GM21717 (cell line): ENCODE measurements at regions not wholly inside any gene's neighbourhood (a gene's known extent, or its start where the extent isn't known, plus 50 kb on each side); places are given as distances from the start of the nearest gene placed in this dataset.
"Not testable (repeated sequence)": the region's sequence is repeated elsewhere in the genome, so short reads cannot be mapped to it uniquely, and the experiment has no call there.

Experiments
- ATAC-seq: cut with Tn5 transposase; IDR thresholded peaks from one replicate; pipeline ENCODE4 v1.9.1; 2021; ENCODE audit warnings: mild to moderate bottlenecking, moderate library complexity; ENCODE audit not compliant: unreplicated experiment

DNA sequence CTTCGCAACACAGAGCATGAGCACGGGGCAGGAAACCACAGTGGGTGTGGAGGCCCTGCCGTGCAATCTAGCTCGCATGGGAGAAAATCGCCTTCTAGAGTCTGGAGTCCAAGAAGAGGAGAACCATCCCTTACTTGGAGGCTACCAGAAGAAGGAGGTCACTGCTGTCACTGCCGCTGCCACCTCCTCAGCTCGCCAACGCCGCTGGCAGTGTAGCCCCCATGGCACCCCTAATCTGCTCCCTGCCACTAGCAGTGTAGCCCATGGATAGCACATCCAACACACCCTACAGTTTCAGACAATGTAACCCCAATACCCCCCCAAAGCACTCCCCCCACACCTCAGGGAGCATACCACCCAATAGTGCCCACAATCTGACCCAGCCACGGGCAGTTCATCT, 438.0 kb upstream of the ZNF337 start:
- no peak for ATAC-seq

- not testable (repeated sequence) for ATAC-seq
These were observed 437.1 kb upstream of the ZNF337 start for GRCh38 chr20:26133794-26134193.

DNA sequence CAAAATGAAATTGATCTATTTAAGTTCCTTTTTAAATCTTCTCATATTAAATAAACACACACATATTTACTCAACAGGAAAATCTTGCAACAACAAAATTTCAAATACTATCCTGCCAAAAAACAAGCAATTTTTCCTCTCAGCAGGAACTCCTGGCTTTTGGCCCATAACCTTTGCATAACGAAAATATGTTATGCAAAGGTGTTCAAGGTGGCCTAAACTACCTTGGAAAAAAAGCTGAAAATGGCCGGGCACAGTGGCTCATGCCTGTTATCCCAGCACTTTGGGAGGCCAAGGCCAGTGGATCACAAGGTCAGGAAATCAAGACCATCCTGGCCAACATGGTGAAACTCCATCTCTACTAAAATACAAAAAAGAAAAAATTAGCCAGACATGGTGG, 424.3 kb upstream of the ZNF337 start:
- ATAC-seq = not testable (repeated sequence)

- ATAC-seq = not testable (repeated sequence)
These were observed 397.8 kb upstream of the ZNF337 start for GRCh38 chr20:26094498-26094897.

DNA sequence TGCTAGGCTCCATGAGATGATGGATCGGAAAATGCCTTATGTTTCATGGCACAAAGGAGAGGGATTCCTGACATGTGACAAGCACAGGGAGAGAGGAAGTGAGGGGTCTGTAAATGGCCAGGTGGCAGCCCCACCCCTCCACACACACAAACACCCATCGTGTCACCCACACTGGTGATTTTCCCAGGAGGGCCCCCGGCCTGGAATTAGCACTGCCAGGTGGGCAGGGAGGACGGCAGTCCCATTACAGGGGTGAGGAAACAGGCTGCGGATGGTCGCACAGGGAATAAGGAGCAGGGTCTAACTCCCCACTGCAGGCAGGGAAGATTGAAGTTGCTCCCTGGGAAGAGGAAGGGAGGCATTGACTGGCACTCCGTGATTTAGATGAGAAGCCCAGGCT, 395.3 kb upstream of the ZNF337 start:
- not testable (repeated sequence) for ATAC-seq

DNA sequence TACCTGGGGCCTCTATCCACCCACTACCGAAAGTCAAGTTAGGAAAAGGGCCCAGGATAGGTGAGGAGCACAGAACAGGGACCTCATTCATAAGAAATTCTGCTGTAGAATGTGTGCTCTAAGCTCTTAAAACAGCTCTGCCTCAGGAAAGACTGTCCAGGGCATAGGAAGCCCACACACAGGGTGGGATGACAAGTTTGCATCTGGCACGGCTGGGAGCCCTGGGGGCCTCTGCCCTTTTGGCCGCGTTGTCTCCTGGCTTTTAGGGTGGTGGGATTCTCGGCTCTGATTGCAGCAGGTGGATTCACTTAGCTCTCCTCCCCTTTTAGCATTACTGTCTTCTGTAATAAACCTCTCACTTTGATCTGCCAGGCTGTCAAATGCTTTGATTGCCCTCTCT, 389.5 kb upstream of the ZNF337 start:
- not testable (repeated sequence) for ATAC-seq

DNA sequence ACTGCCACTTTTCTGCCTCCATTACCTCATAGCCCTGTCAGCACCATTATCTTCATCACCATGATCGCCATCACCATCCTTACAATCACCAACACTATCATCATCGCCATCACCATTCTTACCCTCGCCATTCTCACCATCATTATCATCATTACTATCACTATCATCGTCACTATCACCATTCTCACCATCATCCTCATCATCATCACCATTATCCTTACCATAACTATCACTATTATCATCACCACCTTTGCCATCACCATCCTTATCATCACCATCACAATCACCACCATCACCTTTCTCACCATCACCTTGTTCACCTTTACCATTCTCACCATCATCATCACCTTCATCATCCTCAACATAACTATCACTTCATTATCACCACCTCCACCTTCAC, 377.3 kb upstream of the ZNF337 start:
- not testable (repeated sequence) for ATAC-seq

DNA sequence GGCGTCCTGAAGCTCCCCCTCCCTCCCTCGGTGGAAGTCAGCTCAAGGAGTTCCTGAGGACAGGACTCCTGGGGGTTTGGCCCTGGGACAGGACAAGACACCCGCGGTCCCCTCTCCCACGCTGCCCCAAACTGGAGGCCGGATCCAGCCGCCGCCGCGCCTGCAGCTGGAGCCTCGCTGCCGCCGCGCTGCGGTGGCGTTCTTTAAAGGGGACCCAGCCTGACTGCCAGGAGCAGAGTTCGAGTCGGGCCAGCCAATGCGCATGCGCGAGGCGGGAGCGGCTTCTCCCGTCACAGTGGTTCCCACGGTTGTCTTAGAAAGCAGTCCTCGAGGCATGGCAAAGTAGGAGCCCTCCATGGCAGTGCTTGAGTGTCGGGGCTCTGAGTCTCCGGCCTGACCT, 362.7 kb upstream of the ZNF337 start:
- not testable (repeated sequence) for ATAC-seq

DNA sequence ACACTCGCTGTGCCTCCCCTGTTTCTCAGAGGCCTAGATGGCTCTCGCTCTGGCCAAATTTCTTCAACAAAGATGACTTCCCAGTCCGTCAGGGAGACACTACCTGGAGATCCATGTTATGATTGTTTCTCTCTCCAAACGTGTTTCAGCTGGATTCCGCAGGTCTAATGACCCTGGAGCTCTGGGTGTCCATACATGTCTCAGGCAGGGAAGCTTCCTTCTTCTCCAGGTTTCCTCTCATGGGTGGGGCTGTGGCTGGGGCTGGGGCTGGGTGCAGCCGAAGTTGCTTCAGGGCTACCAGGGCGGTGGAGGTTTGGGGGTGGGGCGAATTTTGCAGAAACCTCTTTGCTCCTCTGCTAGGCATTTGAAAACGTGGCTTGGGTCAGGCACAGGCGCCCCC, 361.8 kb upstream of the ZNF337 start:
- ATAC-seq = not testable (repeated sequence)

GRCh38 chr20:26057135-26057752, 360.6 kb upstream of the ZNF337 start:
- ATAC-seq = not testable (repeated sequence)

DNA sequence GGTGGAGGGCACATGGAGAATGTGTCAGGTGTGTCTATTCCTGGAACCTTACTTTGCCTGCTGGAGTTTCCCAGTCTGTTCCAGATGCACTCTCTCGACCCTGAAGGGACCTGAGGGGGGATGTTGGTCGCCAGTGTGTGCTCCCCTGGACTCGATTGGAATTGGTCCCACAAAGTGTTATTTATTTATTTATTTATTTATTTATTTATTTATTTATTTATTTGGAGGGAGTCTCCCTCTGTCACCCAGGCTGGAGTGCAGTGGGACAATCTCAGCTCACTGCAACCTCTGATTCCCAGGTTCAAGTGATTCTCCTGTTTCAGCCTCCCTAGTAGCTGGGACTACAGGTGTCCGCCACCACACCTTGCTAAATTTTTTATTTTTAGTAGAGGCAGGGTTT, 329.1 kb upstream of the ZNF337 start:
- ATAC-seq = not testable (repeated sequence)

- not testable (repeated sequence) for ATAC-seq
These were observed 314.3 kb upstream of the ZNF337 start for GRCh38 chr20:26010942-26011276.

GRCh38 chr20:26010224-26010941, 313.7 kb upstream of the ZNF337 start:
- ATAC-seq = not testable (repeated sequence)

- ATAC-seq = not testable (repeated sequence)
These were observed 313.0 kb upstream of the ZNF337 start for GRCh38 chr20:26009402-26010223.

- not testable (repeated sequence) for ATAC-seq
These were observed 311.4 kb upstream of the ZNF337 start for GRCh38 chr20:26008026-26008425.

- not testable (repeated sequence) for ATAC-seq
These were observed 309.5 kb upstream of the ZNF337 start for GRCh38 chr20:26006164-26006563.

DNA sequence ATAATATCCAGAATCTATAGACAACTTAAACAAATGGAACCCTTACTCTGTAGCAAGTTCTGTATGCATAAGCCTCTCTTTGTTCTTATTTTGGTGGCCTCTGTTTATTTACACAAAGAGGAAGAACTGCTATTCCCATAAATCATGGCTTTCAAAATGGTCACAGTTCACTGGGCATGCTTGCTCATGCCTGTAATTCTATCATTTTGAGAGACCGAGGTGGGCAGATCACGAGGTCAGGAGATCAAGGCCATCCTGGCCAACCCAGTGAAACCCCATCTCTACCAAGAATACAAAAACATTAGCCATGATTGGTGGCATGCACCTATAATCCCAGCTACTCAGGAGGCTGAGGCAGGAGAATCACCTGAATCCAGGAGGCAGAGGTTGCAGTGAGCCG, 307.3 kb upstream of the ZNF337 start:
- not testable (repeated sequence) for ATAC-seq

DNA sequence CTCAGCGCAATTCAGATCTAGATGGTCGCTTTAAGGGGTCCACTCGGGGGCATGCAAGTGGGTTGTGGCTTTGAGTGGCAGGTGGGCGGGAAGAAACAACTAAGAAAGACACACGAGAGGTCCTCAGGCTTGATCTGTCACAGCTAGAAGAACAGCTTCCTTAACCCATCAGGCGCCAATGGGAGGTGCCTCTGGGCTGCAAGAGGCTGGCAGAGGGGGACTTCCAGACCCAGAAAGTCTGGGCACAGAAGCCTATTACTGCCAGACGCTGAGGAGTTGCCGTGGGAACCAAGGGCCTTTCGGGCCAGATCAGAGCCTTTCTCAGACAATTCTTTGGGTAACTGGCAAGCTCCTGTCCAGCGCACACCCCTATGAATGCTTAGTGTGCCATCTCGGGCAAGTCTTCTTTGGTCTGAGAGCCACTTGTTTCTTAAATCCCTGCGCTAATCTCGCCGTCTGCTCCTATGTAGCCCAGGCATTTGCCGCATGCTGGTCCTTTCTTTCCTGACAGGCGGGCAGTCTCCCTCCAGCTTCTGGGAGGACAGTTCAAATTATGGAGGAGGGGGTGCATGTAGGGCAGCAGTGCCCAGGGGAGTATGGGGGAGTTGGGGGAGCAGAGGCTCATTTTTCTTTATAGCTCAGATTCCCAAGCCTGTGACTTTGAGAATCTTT, 300.9 kb upstream of the ZNF337 start:
- not testable (repeated sequence) for ATAC-seq

DNA sequence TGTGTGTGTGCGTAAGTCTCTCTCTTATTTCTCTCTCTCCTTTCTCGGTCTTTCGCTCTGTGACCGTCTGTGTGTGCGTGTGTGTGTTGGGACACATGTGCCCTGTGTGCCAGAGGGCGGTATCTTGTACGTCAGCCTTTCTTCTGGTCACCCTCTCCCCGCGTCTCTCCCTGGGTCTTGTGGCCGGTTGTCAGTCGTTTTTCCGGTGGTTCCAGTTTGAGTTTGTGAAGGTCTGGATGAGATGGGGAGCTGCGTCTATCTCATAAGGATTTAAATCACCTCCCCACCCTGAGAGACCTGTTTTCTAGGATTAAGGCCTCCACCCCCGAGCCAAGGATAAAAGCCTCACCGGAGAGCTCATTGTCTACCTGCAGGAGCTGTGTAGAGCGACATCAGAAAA, 295.5 kb upstream of the ZNF337 start:
- no peak for ATAC-seq

- no peak for ATAC-seq
These were observed 295.1 kb upstream of the ZNF337 start for GRCh38 chr20:25991756-25992130.

DNA sequence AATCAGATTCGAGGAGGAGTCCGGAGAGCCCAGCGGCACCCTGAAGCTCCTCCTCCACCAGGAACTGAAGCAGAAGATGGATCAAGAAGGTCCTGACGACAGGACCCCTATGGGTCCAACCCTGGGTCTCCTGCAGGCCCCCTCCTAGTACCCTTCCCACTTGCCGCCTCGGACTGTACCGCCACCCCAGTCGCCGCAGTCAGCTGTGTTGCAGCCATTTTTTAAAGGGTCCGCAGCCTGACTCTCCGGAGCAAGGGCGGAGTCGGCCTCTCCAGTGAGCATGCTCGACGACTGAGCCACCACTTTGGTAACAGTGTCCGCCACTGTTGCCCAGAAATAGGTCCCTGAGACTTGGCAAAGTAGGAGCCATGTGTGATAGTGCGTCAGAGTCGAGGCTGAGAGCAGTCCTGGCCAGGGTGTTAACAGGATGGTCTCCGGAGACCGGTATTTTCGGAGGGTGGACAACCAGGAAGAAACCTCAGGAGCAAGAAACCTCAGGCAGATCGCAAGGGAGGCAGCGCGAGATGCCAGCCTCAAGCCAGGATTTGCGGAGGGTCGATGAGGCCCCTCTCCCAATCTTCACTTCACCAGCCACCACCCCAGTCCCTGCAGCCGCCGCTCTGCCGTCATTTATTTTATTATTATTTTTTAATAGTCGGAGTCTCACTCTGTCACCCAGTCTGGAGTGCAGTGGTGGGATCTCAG, 294.6 kb upstream of the ZNF337 start:
- ATAC-seq = no peak
